ENCODE measurements at regions not wholly inside any gene's neighbourhood (a gene's known extent, or its start where the extent isn't known, plus 50 kb on each side); places are given as distances from the start of the nearest gene placed in this dataset.

- DNase-seq: no peak
Measured at GRCh38 chr9:38224941-38225340, 155.9 kb upstream of the SHB start.

- no peak for DNase-seq
Measured at GRCh38 chr9:38216572-38216971, 147.5 kb upstream of the SHB start.

DNA sequence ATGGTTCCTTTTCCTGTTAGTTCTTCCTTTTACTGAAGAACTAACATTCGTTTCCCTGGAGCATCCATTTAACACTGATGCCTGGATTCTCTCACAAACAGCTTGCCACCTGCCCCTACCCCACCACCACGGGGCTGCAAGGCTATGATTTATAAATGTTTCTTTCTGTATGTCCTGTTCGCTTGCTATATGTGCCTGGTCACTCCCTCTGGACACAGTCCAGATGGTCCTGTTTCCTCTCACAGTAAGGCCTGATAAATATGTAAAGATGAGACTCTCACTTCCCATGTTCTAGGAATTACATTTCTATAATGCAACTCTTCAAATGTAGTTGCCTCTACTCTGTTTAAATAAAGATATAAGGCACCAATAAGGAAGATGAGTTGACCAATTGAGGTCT lies 146.4 kb upstream of the SHB start:
- no peak for DNase-seq

GRCh38 chr9:38214432-38214831 lies 145.4 kb upstream of the SHB start:
- no peak for DNase-seq

- DNase-seq: no peak
Measured at GRCh38 chr9:38213631-38214299, 144.7 kb upstream of the SHB start.

GRCh38 chr9:38212016-38212415 lies 143.0 kb upstream of the SHB start:
- DNase-seq: no peak

DNA sequence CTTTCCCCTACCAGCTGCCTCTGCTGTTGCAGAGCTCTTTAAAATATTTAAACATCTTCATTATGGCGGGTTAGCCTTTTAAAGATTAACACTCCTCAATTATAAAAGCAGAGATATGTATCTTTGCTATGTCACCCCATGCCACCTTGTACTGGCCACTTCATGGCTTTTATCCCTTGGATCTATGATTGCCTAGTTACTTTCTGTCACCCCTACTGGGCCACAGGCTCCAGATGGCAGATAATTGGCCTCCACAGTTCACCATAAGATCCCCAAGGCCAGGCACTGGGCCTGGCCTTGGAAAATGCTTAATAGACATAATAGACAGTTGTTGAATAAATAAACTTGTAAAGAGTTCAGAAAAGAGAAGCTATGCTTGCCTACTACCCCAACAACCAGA lies 142.0 kb upstream of the SHB start:
- DNase-seq: no peak

DNA sequence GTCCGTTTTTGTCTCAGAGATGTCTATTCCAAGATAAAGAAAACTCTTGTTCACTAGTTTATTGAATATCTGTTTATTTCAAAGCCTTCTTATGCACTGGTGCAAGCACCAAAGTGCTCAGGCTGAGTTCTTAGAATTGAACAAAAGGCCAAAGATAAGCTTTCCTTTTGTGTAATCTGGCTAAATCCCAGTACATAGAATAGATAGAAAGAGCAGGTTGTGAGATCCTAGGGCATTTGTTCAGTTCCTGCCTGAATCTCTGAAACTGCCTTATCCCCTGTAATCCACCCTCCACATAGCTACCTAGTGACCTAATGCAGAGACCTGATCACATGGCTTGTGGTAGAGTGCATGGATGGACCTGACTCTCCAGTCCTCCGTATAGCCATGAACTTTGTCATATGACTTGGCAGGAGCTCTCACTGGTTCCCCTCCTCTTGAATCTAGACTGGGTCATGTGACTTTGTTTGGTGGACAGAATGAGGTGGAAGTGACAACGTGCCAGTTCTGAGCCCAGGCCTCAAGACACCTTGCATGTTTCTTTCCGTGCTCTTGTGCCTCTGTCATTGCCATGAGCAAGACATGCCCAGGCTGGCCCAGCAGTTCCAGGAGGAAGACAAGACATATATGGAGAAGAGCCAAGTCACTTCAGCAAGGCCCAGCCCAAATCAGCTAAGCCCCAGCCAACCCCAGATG lies 139.3 kb upstream of the SHB start:
- DNase-seq: no peak

GRCh38 chr9:38207247-38207778 lies 138.3 kb upstream of the SHB start:
- no peak for DNase-seq

- no peak for DNase-seq
Measured at GRCh38 chr9:38205279-38205678, 136.3 kb upstream of the SHB start.

DNA sequence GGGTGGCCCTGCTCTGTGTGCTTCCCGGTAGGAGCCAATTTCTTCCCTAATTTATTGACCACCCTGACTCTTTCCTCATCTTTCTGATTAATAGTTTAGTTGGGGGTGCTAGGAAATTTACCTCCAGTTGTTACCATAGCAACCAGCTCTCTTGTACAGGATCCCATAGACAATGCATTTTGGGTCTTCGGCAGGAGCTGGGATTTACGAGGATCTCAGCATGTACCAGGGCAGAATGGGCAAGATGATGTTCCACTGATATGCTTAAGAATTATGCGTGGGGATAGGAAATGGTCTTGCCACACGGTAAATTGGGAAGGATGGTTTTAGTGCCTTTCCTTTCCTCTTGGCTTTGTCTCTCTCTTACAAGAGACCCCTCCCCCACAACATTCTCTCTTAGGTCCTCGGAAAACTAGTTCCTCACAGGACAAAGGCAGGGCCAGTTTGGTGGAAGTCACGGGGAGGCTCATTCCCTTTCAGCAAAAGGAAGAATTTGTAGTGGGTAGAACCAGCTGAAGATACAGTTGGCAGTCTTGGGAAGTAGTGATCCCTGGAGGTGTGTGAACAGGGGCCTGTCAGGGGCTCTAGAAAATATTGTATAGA lies 133.4 kb upstream of the SHB start:
- DNase-seq: no peak

DNA sequence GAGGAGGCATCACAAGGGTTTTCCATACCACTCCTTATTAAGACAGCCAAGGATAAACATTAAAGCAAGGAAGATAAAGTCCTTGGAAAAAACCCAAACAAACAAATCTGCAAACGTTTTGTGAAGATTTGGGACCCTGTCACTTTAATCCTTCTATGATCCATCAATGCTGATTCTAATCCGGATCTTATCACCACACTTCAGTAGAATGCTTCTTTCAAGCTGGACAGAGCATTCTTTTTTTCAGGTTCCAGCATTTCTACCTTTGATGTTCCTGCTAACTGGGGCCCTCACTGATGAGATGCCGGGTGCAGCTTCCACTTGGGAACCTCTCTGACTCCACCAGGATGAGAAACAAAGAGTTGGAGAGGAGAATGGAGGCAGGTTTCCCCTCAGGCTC lies 132.8 kb upstream of the SHB start:
- no peak for DNase-seq

GRCh38 chr9:38200431-38200830 lies 131.4 kb upstream of the SHB start:
- DNase-seq: no peak

- DNase-seq: no peak
Measured at GRCh38 chr9:38198140-38198539, 129.1 kb upstream of the SHB start.

- no peak for DNase-seq
Measured at GRCh38 chr9:38196714-38197113, 127.7 kb upstream of the SHB start.

DNA sequence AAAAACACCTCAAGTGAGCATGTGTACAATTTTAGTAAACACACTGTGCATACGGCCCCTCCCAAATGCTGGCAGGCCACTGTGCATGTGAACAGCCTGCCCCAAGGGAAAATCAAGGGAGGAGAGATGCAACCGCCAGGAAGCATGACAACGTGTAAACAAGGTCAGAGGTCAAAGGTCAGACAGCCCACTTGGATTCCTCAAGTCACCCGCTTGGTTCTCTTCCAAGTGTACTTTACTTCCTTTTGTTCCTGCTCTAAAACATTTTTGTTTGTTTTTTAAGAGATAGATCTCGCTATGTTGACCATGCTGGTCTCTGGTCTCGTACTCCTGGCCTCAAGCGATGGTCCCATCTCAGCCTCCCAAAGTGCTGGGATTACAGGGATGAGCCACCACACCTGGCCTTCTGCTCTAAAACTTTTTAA lies 126.7 kb upstream of the SHB start:
- DNase-seq: no peak

DNA sequence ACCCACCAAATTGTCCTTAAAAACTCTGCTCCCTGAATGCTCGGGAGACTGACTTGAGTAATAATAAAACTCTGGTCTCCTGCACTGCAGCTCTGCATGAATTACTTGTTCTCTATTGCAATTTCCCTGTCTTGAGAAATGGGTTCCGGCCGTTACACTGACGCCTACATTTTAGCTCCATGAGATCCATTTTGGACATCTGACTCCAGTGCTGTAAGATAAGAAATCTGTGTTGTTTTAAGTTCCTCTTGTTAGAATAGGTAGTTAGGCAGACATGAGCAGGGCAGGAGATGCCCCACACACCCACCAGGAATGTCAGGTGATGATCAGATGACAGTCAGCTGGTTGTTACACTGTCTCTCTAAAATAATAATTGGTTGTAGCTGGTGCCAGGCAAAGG lies 125.8 kb upstream of the SHB start:
- DNase-seq: no peak

DNA sequence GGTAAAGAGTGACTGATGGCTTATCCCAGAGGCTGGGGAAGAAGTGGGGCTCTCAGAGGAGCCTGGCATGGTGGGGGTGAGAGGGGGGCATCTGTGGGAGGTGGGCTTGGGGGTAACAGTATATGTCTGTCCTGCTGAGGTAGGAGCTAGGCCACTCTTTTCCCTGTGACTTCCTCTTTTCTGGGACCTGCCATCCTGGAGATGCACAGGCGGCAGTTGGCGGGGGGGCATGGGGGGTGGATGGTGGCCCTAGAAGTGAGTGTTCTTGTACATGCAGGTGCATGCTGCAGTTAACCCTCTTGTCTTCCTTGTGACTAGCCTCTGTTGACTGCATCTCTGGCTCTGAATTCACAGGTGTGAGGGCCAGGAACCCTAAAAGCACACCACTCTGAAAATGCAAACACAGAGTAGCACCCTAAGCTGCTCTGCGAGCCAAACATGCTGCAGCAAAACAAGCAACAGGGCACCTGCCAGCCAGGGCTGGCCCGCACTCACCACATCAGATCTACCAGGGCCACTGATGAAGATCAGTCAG lies 123.8 kb upstream of the SHB start:
- DNase-seq: no peak

- DNase-seq: no peak
Measured at GRCh38 chr9:38186404-38187115, 117.5 kb upstream of the SHB start.

DNA sequence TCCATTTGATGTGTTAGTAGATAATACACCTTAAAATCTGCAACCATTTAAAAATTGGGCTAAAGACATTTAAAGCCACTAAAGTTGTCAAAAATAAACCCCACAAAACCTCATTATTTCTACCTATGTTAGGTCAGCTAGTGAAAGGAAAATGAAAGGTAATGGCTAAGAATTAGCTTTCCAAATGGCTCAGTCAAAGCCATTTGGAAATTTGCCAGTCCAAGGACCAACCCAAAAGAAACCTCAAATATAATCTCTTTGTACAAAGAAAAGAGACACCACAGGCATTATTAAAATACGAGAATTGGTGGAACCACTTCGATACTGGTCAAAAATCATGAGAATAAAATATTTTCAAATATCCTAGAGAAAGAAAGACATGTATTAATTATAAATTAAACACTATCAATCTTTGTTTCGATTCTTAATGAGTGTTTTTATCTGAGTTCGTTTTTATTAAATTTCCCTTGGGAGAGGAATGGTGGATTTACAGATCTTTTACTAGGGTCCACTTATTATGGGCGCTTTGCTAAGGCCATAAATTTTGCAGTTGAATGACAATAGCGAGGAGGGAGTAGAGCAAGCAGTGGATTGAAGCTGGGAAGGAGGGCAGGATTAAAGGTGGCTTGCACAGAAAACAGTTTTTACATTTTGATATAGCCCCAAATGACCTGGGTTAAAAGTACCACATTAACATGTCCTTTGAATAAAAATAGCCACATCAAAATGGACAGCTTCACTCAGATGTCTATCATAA lies 116.8 kb upstream of the SHB start:
- no peak for DNase-seq

GRCh38 chr9:38183994-38184568 lies 115.1 kb upstream of the SHB start:
- no peak for DNase-seq

DNA sequence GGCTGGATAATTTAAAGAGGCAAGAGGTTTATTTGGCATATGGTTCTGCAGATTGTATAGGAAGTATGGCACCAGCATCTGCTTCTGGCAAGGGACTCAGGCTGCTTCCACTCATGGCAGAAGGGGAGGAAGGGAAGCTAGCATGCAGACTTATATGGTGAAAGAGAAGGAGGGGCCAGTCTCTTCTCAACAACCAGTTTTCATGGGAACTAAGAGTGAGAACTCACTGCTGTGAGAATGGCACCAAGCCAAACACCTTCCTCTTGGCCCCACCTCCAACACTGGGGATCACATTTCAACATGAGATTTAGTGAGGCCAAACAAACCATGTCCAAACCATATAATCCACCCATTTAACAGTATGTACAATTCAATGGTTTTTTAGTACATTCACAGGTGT lies 113.3 kb upstream of the SHB start:
- DNase-seq: no peak
